ENCODE measurements at regions not wholly inside any gene's neighbourhood (a gene's known extent, or its start where the extent isn't known, plus 50 kb on each side); places are given as distances from the start of the nearest gene placed in this dataset.

GRCh38 chr15:97350813-97351212 is 609.7 kb upstream of the ARRDC4 start:
- no peak for DNase-seq (ENCODE audit: low spot score)

GRCh38 chr15:97383516-97383915 is 577.0 kb upstream of the ARRDC4 start:
- no peak for DNase-seq (ENCODE audit: low spot score)

- DNase-seq (ENCODE audit: low spot score), result no peak
These were observed 573.6 kb upstream of the ARRDC4 start for GRCh38 chr15:97386940-97387339.

GRCh38 chr15:97401195-97401594 is 559.3 kb upstream of the ARRDC4 start:
- no peak for DNase-seq (ENCODE audit: low spot score)

- DNase-seq (ENCODE audit: low spot score), result no peak
These were observed 558.5 kb upstream of the ARRDC4 start for GRCh38 chr15:97401970-97402369.

GRCh38 chr15:97406841-97407240 is 553.7 kb upstream of the ARRDC4 start:
- DNase-seq (ENCODE audit: low spot score), result no peak

GRCh38 chr15:97410897-97411575 is 549.5 kb upstream of the ARRDC4 start:
- DNase-seq (ENCODE audit: low spot score), result no peak

GRCh38 chr15:97420130-97420529 is 540.4 kb upstream of the ARRDC4 start:
- no peak for DNase-seq (ENCODE audit: low spot score)

GRCh38 chr15:97425596-97425995 is 534.9 kb upstream of the ARRDC4 start:
- no peak for DNase-seq (ENCODE audit: low spot score)

- no peak for DNase-seq (ENCODE audit: low spot score)
These were observed 517.4 kb upstream of the ARRDC4 start for GRCh38 chr15:97443101-97443500.

GRCh38 chr15:97446138-97446537 is 514.4 kb upstream of the ARRDC4 start:
- no peak for DNase-seq (ENCODE audit: low spot score)

GRCh38 chr15:97456521-97457202 is 503.8 kb upstream of the ARRDC4 start:
- DNase-seq (ENCODE audit: low spot score), result no peak

- DNase-seq (ENCODE audit: low spot score), result no peak
These were observed 503.2 kb upstream of the ARRDC4 start for GRCh38 chr15:97457203-97457847.

- no peak for DNase-seq (ENCODE audit: low spot score)
These were observed 500.7 kb upstream of the ARRDC4 start for GRCh38 chr15:97459771-97460170.

- no peak for DNase-seq (ENCODE audit: low spot score)
These were observed 499.3 kb upstream of the ARRDC4 start for GRCh38 chr15:97461226-97461625.

GRCh38 chr15:97463696-97464095 is 496.8 kb upstream of the ARRDC4 start:
- no peak for DNase-seq (ENCODE audit: low spot score)

GRCh38 chr15:97470417-97470816 is 490.1 kb upstream of the ARRDC4 start:
- no peak for DNase-seq (ENCODE audit: low spot score)

GRCh38 chr15:97473627-97474026 is 486.9 kb upstream of the ARRDC4 start:
- DNase-seq (ENCODE audit: low spot score), result no peak

GRCh38 chr15:97479957-97480356 is 480.5 kb upstream of the ARRDC4 start:
- no peak for DNase-seq (ENCODE audit: low spot score)

GRCh38 chr15:97482521-97482920 is 478.0 kb upstream of the ARRDC4 start:
- no peak for DNase-seq (ENCODE audit: low spot score)

- DNase-seq (ENCODE audit: low spot score), result no peak
These were observed 477.3 kb upstream of the ARRDC4 start for GRCh38 chr15:97483232-97483631.

GRCh38 chr15:97490429-97490828 is 470.1 kb upstream of the ARRDC4 start:
- no peak for DNase-seq (ENCODE audit: low spot score)

- DNase-seq (ENCODE audit: low spot score), result no peak
These were observed 459.2 kb upstream of the ARRDC4 start for GRCh38 chr15:97501291-97501690.

Data from HuH-7.5 (cell line).